Activated CD8-positive, alpha-beta memory T cell treated with anti-CD3 and anti-CD28 coated beads, Interleukin-2, amount 50 U/mL, for 1 hour (primary cell): ENCODE measurements at regions not wholly inside any gene's neighbourhood (a gene's known extent, or its start where the extent isn't known, plus 50 kb on each side); places are given as distances from the start of the nearest gene placed in this dataset.

Source experiments
- DNase-seq: peaks from one replicate; pipeline ENCODE4 v3.0.0-alpha.2; 2020; ENCODE audit errors: extremely low read depth

GRCh38 chr9:91040371-91041215 is 239.0 kb downstream of the SYK start:
- no peak for DNase-seq

DNA sequence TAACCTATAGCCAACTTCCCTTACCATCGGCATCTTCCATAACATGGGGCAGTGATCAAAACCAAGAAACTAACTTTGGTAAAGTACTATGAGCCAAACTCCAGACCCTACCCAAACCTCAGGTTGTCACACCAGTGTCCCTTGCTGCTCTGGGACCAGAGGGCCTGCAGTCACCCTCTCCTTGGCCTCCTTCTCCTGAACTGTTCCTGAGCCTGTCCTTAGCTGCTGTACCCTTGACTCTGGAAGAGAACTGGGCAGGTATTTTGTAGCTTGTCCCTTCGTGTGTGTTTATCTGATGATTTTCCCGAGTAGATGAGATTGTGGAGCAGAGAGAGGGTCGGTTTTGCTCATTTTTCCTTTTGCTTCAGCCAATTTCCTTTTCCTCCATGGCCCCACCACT is 240.4 kb downstream of the SYK start:
- no peak for DNase-seq

DNA sequence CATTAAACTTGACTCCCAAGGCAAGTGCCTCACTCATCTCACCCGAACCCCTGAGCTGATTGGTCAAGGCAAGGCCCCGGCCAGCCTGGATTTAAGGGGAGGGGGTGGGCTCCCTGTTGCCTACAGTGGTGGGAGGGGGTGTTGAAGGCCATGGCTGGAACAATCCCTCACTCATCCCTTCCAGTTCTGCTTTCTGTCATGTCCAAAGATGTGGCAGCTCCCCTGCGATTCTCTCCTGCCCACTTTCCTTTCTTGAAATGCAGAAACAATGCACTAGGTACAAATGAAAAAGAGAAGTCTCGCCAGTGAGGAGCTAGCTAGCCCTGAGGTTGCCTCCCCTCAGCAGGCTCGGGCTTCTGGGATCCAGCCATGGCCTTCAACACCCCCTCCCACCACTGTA is 240.9 kb downstream of the SYK start:
- DNase-seq = no peak

DNA sequence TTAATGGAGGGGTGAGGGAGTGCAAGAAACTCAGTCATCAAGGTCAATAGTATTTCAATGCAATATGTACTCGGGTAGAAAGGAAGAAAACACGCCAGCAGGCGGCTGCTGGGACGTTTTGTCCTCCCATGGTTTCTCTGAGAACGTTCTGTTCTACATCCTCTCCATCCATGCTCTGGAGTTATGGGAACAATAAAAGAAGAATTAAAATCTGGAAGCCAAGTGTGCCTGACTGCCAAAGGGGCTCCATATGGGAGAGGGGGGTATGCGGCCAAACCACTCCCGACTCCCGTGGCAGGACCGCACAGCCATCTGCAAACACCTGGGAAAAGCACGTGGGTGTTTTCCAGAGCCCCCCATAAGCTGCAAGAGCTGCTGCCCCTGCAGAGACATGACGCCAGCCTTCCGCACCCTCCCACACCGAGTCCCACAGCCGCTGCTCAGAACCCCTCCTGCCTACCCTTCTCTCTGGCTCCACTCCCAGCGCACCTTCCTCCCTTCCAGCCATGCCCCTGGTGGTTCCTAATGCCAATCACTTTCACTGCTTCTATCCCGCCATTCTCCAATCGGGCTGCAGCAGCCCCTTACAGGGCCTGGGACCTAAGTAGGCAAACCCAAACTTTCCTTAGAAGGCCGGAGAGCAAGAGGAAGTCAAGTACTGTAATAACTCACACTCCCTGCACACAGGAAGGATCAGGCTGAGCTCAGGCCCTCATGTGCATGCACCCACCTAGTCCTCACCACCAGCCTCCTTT is 241.6 kb downstream of the SYK start:
- DNase-seq = no peak

GRCh38 chr9:91043811-91044175 is 242.2 kb downstream of the SYK start:
- DNase-seq = no peak

DNA sequence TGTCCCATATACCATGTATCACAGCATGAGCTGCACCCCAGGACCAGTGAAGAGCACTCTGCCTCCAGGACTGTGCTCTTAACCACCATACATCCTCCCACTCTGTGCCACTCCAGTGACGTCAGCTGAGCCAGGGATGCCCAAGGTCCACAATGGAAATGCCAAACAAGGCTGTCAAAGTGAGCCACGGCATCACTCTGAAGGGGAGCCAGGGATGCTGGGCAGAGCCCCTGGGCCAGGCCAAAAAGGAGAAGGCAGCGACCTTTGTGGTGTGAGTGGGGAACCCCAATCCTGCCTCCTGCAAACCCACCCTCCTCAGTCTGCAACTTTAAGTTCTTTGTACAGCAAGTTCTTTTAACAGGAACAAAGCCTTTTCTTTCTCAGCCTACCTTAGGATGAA is 242.7 kb downstream of the SYK start:
- no peak for DNase-seq

- no peak for DNase-seq
Measured at GRCh38 chr9:91045041-91045440, 243.4 kb downstream of the SYK start.

GRCh38 chr9:91047529-91047928 is 245.9 kb downstream of the SYK start:
- no peak for DNase-seq

- DNase-seq = no peak
Measured at GRCh38 chr9:91047993-91048607, 246.5 kb downstream of the SYK start.

DNA sequence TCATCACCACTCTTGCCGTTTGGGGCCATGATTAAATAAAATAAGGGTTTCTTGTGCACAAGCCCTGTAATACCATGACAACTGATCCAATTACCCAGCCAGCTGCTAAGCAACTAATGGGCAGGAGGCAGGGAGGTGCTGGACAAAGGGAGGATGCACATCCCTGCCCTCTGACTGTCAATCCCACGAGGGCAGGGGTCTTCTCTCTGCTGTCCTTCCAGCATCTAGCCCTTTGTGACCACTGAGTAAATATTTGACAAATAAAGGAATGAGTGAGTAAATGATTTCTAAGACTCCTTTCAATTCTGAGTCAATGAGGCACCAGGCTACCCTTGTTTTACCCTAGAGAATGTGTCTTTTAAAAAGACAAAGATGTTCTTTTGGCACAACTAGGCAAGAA is 247.1 kb downstream of the SYK start:
- DNase-seq = no peak

- no peak for DNase-seq
Measured at GRCh38 chr9:91053824-91054223, 252.2 kb downstream of the SYK start.

DNA sequence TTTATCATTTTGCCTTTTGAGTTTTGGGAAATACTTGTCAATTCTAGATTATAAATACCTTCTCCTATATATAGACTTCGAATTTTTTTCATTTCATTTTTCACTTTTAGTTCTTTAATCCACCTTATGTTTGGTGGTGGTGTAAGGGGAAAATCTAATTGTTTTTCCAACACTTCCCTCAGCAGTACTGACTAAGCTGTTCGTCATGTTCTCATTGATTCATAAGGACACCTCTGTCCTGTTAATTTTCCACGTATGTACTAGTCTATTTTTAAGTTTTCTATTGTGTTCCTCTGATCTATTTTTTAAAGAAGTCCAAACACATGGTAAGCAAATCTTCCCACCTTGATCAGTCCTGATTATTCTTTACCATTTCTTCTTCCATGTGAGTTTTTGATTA is 254.2 kb downstream of the SYK start:
- DNase-seq = no peak

- DNase-seq = no peak
Measured at GRCh38 chr9:91056486-91056885, 254.9 kb downstream of the SYK start.

- no peak for DNase-seq
Measured at GRCh38 chr9:91056917-91057316, 255.3 kb downstream of the SYK start.

DNA sequence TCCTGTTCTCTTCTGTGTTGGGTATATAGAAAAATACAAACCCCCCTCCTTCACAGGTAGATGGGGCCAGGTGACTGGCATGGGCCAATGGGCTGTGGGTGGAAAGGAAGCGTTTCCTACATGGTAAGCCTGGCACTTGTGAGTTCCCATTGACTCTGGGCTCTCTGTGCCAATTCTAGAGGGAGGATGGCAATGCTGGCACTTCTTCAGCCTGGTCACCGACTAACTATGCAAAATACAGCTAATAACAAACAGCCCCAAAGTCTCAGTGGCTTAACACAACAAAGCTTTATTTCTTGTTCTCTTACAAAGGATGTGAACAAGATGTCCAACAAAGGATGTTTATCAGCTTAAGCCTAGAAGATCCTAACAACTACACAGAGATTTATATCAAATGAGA is 258.1 kb downstream of the SYK start:
- DNase-seq = no peak

DNA sequence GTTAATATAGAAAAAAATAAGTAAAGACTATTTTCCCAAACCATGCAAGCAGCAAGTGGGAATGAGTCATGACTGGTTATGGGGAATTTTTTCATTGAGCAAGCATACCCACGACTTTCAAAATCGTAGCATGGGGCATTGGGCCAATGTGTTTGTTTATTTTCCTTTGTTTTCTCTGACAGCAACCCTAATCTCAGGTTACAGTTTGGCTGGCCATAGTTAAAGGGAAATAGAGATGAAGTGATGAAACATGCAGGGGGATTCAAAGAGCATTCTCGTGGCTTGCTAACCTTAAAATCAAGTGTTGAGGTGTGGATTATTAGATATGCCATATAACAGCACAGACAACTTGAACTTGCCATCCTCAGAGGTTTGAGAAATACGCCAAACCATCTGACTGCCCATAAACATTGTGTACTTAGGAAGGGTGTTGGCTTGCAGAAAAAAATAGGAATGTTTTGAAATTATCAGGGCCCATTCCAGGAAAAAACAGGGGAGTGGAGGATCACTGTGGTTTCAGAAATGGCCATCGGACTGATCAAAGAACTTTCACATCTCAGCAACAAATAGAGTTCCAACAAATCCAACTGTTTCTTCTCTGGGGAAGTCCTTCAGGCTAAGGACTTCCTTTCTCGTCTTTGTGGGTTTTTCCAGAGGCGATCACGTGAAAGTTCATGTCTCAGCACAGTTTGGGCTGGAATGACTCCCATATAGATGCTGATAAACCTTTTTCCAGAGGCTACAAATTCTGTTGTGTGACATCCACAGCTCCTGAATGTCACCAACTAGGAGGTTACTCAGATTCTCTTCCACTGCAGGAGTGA is 259.1 kb downstream of the SYK start:
- DNase-seq = no peak

DNA sequence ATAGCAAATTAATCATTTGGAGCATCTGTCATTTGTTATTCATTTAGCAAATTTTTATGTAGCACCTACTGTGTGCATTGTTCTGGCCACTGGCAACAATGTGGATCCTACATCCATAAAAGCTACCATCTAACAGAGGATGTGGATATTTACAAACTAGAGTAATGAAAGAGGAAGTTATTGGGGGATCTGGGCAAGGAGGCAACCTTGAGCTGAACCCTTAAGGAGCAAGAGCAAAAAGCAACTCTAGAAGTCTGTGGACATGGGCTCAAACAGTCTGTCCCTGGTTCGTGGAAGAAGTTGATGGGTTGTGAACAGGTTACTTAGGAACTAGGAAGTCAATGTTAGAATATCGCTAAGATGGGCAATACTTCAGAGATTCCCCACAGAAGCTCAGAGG is 259.9 kb downstream of the SYK start:
- no peak for DNase-seq

DNA sequence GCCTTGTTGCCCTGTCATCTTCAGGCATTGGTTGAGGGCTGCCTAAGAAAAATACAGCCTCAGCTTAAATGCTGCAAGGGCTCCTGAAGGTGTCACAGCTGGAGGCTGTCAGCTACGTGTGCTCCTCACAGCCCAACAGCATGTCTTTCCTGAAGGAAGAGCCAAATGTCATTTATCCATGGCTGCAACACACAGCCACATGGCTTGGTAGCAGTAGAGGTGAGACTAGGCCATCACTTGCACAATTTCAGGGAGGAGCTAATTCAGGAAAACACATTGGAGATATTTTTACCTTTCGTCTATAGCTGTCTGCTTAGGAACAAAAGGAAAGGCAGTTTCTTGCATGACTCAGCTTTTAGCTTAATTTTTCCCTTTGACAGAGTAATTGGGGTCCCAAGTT is 260.7 kb downstream of the SYK start:
- DNase-seq = no peak

DNA sequence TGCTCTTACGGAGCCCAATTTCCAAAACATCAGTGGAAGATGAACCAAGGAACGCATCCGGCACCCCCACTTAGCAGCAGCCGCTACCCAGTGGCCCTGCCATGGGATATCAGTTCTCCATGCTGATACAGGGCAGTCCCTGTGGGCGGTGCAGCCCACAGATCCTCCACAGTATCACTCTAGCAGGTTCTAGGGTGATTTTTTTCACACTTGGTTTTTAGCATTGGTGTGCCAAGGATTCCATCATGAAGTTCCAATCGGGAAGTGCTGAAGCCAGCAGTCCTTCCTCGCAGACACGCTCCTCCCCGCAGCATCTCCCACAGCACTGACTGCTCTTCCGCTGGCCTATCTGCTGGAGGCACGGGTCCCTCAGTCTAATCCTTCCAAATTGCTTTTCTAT is 261.9 kb downstream of the SYK start:
- DNase-seq = no peak

DNA sequence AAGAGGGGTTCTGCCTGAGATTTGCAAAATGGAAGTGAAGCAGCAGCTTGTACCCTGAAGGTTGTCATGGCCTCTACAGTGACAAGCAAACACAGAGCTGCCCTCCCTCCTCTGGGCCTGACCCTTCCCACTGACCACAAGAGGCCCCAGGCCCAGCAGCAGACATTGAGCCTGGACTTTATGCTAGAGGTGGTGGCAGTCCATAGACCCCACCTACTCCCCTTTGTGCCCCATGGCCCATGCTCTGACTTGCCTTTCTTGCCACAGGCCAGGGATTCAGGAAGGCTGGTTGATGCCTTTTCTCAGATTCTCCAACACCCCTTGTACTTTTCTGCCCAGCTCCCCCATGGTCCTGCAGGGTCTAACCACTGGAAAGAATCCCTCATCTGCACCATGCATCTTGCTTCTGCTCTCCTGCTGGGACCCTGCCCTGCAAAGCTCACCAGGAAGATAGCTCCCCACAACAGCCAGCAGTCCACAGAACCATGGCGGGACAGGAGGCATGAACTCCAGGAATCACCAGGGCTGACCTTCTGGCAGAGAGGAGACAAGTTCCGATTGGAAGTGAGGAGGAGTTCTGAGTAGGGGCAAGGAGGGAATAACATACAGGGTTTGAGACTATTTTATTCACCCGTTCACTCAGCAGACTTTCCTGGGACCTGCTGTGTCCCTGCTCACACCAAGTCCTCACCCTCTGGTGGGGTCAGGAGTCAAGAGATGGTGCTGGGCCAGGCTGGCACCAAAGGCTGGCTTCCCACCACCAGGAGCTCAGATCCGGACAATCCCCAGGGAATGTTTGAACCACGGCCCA is 263.8 kb downstream of the SYK start:
- DNase-seq = no peak

- DNase-seq = no peak
Measured at GRCh38 chr9:91066042-91066415, 264.4 kb downstream of the SYK start.
